Occipital lobe (tissue), 1 donor: ENCODE measurements at regions not wholly inside any gene's neighbourhood (a gene's known extent, or its start where the extent isn't known, plus 50 kb on each side); places are given as distances from the start of the nearest gene placed in this dataset.

Experiments
- DNase-seq: peaks from one replicate; lab custom pipeline; 2025; lab: John Stamatoyannopoulos, UW

DNA sequence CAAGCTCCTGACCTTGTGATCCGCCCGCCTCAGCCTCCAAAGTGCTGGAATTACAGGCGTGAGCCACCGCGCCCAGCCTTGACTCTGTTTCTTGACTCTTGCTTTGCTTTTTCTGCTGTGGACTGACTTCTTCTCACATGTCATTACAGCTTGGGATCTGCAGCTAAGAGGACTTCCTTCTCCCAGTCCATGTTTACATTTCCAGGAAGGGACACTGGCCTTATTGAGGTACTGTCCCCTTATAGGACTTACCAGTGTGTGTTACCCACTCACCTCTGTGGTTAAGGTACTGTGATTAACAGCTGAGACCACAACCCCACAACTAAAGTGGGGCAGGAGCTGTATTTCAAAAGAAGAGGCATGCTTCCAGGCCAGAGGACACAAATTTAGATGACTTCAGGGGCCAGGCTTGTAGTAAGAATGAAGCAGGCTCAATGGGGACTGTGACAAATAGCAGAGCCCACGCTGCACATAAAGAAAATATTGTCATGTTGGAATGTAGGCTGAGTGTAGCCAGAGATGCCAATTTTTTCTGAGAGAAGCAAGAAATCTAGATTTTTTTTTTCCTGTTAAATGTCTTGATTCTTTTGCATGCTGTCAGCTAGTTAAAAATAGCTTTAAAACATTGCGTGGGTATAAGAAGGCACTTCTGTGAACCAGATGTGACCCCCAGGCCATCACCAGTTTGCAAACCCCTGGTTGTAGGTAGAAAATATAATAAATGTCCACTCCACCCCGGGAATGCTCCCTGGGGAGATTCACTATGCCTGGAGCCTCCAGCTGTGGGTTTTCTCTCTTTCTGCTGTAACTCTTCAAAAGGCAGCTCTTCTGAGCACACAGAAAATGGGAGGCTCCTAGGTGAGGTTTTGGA, 75.0 kb downstream of the PTPDC1 start:
- DNase-seq: no peak

- DNase-seq: no peak
Observed at GRCh38 chr9:94160594-94161501, 76.6 kb downstream of the PTPDC1 start.

DNA sequence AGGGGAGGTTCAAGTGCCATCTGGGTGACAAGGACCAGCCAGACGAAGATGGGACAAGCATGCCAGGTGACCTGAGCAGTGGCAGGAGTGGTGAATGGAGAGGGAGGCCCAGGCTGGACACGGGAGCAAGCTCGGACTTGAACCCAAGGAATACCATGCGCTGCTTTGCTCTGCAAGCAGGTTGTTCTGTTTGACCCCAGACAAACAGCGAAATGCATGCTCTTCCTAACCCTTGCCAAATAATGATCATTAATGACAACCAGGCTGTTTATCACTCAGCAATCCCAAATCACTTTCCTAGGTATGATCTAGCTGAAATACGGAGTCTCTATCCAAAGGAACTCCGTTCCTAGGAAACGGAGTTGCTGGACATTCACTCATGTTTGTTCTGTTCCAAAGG, 77.4 kb downstream of the PTPDC1 start:
- DNase-seq: no peak

GRCh38 chr9:94164806-94165549, 80.7 kb downstream of the PTPDC1 start:
- DNase-seq: no peak

DNA sequence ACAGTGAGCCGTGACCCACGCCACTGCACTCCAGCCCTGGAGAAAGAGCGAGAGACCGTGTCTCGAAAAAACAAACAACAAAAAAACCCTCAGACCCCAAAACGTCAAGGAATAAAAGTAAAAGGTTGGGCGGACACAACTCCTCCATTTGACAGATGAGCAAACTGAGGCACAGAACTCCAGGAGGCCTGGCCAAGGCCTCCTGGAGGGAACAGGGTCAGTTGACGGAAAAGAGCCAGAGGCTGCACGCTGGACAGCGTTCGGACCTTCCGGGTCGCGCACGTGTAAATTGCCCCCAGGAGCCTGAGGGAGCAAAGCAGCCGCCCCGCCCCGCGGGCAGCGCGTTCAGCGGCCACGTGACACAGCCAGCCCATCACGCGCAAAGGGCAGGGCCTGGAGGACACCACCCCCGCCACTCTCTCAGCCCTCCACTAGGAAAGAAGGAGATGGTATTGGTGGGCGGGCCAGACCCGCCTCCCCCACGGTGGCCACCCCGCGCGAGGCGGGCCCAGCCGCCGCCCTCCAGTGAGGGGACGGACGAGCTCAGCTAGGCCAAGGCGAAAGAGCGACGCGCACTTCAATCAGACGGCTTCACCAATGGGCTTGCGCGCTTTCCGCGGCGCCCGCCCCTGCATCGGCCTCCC, 81.5 kb downstream of the PTPDC1 start:
- DNase-seq: peak; percentile 99

DNA sequence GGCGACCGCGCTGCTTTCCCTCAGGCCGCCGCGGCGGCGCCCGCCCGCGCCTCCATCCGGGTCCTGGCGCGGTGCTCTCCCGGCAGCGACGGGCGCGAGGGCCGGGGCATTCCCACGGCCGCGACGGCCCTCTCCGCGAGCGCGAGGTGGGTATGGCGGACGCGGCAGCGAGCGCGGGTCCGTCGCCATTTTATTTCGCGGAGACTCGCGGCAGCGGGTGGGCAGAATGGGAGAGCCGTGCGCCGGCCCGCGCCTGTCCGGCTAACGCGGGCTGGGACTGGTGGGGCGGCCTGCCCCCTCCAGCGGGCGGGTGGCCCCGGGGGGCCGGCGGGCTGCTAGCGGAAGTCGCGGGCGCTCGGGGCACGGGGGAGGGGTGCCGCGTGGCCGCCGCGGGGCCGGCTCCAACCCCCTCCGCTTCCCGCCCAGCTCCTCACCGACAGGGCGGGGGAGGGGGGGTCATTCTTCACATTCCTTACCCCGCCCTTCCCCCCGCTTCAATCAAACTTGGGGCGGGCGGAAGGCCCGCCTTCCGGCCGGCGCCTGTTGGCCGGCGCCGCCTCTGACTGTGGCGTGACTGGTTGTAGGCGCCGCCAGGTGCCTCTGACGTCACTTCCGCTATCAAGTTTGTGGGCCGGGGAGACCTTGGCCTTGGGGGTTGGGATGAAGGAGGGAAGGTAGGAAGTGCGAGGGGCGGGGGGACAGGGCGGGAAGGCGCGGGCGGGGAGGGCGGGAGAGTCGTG, 82.1 kb downstream of the PTPDC1 start:
- DNase-seq: peak; percentile 96

- DNase-seq: no peak
Observed at GRCh38 chr9:94166976-94167346, 82.7 kb downstream of the PTPDC1 start.

DNA sequence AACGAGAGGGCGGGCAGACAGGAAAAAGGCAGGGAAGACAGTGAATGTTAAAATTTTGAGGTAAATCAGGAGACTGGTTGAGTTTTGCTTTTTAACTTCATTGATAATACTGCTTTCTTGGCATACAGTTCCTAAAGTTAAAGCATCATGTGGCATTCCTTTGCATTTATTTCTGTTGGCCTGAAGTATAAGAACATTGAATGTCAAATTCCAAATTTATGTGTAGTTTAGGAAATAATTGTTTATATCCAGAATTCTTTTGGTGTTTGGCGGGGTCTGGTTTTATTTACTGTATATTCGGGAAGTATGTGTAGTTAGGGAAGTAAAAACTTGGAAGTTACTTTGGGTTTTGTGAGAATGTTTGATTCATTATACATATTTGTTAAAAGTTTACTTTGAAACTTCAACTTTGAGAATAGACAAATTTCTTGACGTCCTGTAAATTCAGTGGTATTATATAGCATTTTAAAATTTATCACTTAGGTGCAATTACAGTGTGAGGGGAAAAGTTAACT, 83.2 kb downstream of the PTPDC1 start:
- DNase-seq: no peak

DNA sequence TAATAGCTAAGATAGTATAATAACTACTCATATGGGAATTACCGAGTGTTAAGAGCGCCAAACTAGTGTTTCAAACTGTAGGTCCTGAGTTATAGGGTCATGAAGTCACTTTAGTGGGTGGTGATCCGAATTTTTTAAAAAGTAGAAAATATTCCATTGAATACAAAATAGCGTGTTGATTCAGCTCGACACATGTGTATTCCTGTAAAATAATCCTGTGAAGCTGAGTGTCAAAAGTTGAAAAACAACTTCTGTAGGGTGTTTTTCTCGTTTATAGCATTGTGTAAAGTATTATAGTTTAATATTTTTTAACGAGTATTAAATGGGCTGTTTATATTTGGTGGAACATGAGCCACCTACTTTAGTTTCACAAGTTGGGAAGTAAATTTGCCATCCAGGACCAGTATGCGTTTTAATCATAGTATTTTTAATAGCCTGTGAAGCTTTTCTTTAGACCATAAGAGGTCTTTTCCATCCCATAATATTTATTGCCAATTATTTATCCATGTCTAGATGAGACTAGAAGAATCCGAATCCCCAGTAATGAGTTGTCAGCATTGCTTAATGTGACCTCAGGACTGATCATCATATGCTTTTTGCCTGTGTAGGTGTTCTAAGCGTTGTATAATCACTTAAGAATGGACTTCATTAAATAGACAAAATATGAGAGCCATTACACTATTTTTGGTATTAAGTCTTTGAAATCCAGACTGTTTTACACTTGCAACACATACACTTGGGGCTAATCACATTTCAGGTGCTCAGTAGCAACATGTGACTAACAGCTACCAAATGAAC, 84.1 kb downstream of the PTPDC1 start:
- DNase-seq: no peak

DNA sequence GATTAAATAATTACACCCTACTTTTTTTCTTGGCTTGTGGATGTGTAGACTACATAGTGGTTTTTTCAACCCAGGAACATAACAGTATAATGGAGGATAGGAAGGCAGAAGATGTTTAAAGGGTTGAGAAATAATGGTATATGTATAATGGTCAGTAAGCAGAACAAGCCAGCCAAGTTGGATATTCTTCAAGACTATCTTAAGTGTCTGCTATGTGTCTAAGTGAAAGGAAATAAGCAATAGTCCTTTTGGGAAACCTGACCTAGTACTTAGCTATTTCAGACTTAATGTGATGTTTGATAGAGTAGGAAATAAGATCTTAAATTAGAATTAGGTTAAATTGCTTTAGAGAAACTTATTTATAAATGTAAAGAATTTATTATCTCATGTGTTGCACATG, 85.7 kb downstream of the PTPDC1 start:
- no peak for DNase-seq

- DNase-seq: no peak
Observed at GRCh38 chr9:94173632-94174031, 85.5 kb upstream of the ZNF169 start.

DNA sequence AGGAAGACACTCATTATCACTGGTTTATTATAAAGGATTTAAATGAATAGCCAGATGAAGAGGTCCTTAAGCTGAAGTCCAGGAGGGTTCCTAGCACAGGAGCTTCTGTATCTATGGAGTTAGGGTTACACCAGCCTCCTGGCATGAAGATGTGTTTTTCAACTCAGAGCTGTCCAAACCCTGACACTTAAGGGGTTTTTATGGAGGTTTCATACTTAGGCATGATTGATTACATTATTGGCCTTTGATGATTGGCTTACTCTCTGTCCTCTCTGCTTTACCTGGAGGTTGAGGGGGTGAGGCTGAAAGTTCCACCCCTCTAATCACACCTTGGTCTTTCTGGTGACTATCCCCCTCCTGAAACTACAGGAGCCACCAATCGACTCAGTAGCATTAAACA, 84.9 kb upstream of the ZNF169 start:
- no peak for DNase-seq

GRCh38 chr9:94175669-94176068, 83.4 kb upstream of the ZNF169 start:
- DNase-seq: no peak

- DNase-seq: no peak
Observed at GRCh38 chr9:94176608-94177007, 82.5 kb upstream of the ZNF169 start.

- DNase-seq: no peak
Observed at GRCh38 chr9:94178927-94179326, 80.2 kb upstream of the ZNF169 start.

- DNase-seq: no peak
Observed at GRCh38 chr9:94181408-94182181, 77.5 kb upstream of the ZNF169 start.

DNA sequence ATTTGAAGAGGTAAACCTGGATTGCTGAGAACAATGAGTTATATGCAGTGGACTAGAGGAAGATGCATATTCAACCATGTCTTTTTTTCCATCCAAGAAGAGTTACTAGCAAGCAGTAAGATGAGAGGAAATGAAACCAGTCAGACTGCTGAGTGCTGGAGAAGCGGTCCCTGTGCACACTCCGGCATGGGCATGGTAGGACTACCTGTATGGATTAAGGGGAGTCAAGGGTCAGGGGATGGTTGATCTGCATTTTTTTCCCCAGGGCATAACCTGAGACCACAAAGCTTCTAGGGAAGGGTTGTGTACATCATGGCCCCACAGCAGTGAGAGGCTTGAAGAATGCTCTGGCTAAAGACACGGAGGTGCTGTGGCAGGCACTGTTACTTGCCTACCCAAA, 76.6 kb upstream of the ZNF169 start:
- no peak for DNase-seq

GRCh38 chr9:94183240-94183999, 75.7 kb upstream of the ZNF169 start:
- no peak for DNase-seq
